Epithelial cell of esophagus (primary cell): ENCODE measurements at regions not wholly inside any gene's neighbourhood (a gene's known extent, or its start where the extent isn't known, plus 50 kb on each side); places are given as distances from the start of the nearest gene placed in this dataset.

ENCODE experiments used
- DNase-seq: peaks from one replicate; pipeline ENCODE4 v3.0.0; 2010; ENCODE audit warnings: low read depth
- H3K4me3 ChIP-seq: 2 replicates; pipeline ENCODE4 v1.5.1; 2011; ENCODE audit warnings: mild to moderate bottlenecking, low read length, control low read depth
- CTCF ChIP-seq: IDR thresholded peaks from 2 replicates; pipeline ENCODE4 v1.5.1; 2011; ENCODE audit warnings: low read depth, mild to moderate bottlenecking, low read length, control low read depth, inconsistent platforms; ENCODE audit not compliant: insufficient read depth; ENCODE audit errors: missing control alignments

- TF ChIP-seq CTCF, result no peak
- H3K4me3 ChIP-seq, result no peak overlapping the region
- no peak for DNase-seq
Measured at GRCh38 chr12:68446901-68447796, 115.0 kb upstream of the MDM1 start.

- no peak overlapping the region for H3K4me3 ChIP-seq
- no peak for DNase-seq
Measured at GRCh38 chr12:68447797-68448260, 115.7 kb upstream of the MDM1 start.

GRCh38 chr12:68449196-68449595 lies 117.0 kb upstream of the MDM1 start:
- DNase-seq, result no peak
- no peak overlapping the region for H3K4me3 ChIP-seq
- TF ChIP-seq CTCF, result no peak

More at GRCh38 chr12:68447797-68448260, 115.7 kb upstream of the MDM1 start:
- TF ChIP-seq CTCF, result no peak

- no peak for TF ChIP-seq CTCF
- DNase-seq, result no peak
Measured at GRCh38 chr12:68450947-68451260, 118.7 kb upstream of the MDM1 start.

GRCh38 chr12:68451261-68452077 lies 119.3 kb upstream of the MDM1 start:
- peak; percentile 24 for DNase-seq
- H3K4me3 ChIP-seq, result no peak overlapping the region
- TF ChIP-seq CTCF, result no peak

More at GRCh38 chr12:68450947-68451260, 118.7 kb upstream of the MDM1 start:
- no peak overlapping the region for H3K4me3 ChIP-seq

- no peak for DNase-seq
- TF ChIP-seq CTCF, result no peak
- H3K4me3 ChIP-seq, result no peak overlapping the region
Measured at GRCh38 chr12:68452078-68452715, 120.0 kb upstream of the MDM1 start.
